Left lung (tissue), 4 donors: ENCODE measurements at regions not wholly inside any gene's neighbourhood (a gene's known extent, or its start where the extent isn't known, plus 50 kb on each side); places are given as distances from the start of the nearest gene placed in this dataset.

Source experiments
- ATAC-seq: fragments of 200-7000 bp; cut with Tn5 transposase; one replicate; pipeline ENCODE4 v1.9.1; 2020; ENCODE audit warnings: moderate library complexity
- DNase-seq, 4 donors: peaks; one replicate each; pipeline ENCODE4 v3.0.0-alpha.2; 2013 to 2020
- H3K27ac ChIP-seq, 2 donors: fragments of 200-600 bp; sonication (generic) in 1 of 2; one replicate each; pipeline versions ENCODE4 v1.5.0 to v1.8.0; 2020 to 2021
- H3K27me3 ChIP-seq, 2 donors: fragments of 200-600 bp; sonication (generic) in 1 of 2; one replicate each; pipeline versions ENCODE4 v1.5.0 to v1.8.0; 2020 to 2021
- H3K36me3 ChIP-seq, 2 donors: fragments of 200-600 bp; sonication (generic) in 1 of 2; one replicate each; pipeline versions ENCODE4 v1.5.0 to v1.8.0; 2020 to 2021
- H3K4me1 ChIP-seq, 2 donors: fragments of 200-600 bp; one replicate each; pipeline ENCODE4 v1.8.0; 2021
- H3K4me3 ChIP-seq, 2 donors: fragments of 200-600 bp; sonication (generic) in 1 of 2; one replicate each; pipeline versions ENCODE4 v1.5.0 to v1.8.0; 2020 to 2021; ENCODE audit warnings: mild to moderate bottlenecking in 1 of 2
- H3K9me3 ChIP-seq, 2 donors: fragments of 200-600 bp; sonication (generic) in 1 of 2; one replicate each; pipeline versions ENCODE4 v1.5.0 to v1.8.0; 2020 to 2021
- CTCF ChIP-seq, 2 donors: fragments of 200-600 bp; sonication (generic) in 1 of 2; IDR thresholded peaks; one replicate each; pipeline versions ENCODE4 v1.5.0 to v1.8.0; 2021; ENCODE audit warnings: antibody characterized with exemption in 2 of 2
- intact Hi-C, 2 donors: fragments of 100-400 bp; cut with DNase I; formaldehyde crosslinking; loops; one replicate each; pipeline versions ENCODE4 v1.11.2 to v1.14.2; 2022
- donor health status: DM: no; HTN: yes; CAD: no.
- donor health status: DM: no; HTN: no; CAD: no.

- TF ChIP-seq CTCF (IDR thresholded peaks at IDR 0.05) = no peak
- no peak overlapping the region for H3K27ac ChIP-seq
- H3K27me3 ChIP-seq = no peaks in the 10 kb centered on the region
- no peaks in the 10 kb centered on the region for H3K36me3 ChIP-seq
- H3K9me3 ChIP-seq = no peaks in the 10 kb centered on the region
- ATAC-seq = no peak
- DNase-seq = no peak
- no peak overlapping the region for H3K4me3 ChIP-seq
- H3K4me1 ChIP-seq = peaks cover 0 to 5% of the 10 kb centered on the region in 2 donors
- intact Hi-C loops = no loop called here
Measured at GRCh38 chr6:134703206-134703605, 246.7 kb downstream of the ALDH8A1 start.

DNA sequence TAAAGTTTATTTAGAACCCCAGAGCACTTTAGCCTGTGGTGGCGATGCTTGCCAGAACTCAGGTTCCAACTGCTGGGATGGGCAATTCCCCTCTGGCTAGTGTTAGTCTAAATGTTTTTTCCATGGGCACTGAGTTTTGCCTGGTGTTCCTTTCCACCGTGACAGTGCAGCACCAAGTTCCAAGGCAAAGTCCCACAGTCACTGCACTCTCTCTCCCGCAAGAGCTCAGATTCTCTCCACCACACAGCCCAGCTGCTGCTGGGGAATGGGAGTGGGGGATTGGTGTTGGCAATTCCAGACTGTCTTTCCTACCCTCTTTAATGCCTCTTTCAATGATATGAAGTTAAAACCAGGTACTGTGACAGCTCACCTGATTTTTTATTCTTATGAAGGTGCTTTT, 247.6 kb downstream of the ALDH8A1 start:
- intact Hi-C loops = no loop called here
- ATAC-seq = no peak
- DNase-seq = no peak
- H3K4me1 ChIP-seq = no peaks in the 10 kb centered on the region
- no peaks in the 10 kb centered on the region for H3K27me3 ChIP-seq
- H3K9me3 ChIP-seq = no peaks in the 10 kb centered on the region
- H3K4me3 ChIP-seq = no peak overlapping the region
- no peak overlapping the region for H3K27ac ChIP-seq
- TF ChIP-seq CTCF (IDR thresholded peaks at IDR 0.05) = no peak
- H3K36me3 ChIP-seq = no peaks in the 10 kb centered on the region

DNA sequence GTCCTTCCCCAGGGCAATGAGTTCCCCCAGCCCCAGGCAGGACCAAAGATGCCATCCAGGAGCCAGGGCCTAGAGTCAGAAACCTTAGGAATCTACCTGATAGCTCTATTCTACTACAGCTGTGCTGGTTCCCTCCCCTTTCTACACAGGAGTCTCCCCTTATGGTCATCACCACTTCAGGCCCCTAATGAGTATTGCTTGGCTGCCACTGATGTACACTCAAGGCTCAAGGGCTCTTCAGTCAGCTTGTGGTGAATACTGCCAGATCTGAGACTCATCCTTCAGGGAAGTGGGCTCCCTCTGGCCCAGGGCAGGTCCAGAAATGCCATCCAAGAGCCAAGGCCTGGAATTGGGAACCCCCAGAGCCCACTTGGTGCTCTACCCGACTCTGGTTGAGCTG, 248.6 kb downstream of the ALDH8A1 start:
- Histone ChIP-seq H3K4me3 (no peak overlapping the region), H3K4me1 (no peaks in the 10 kb centered on the region), H3K9me3 (no peaks in the 10 kb centered on the region), H3K27me3 (no peaks in the 10 kb centered on the region), H3K36me3 (no peaks in the 10 kb centered on the region), H3K27ac (no peak overlapping the region)
- TF ChIP-seq CTCF (IDR thresholded peaks at IDR 0.05) = no peak
- ATAC-seq (peak; percentile 80), DNase-seq (no peak)
- intact Hi-C loops = no loop called here

- ATAC-seq = no peak
- Histone ChIP-seq H3K36me3 (no peaks in the 10 kb centered on the region), H3K27me3 (no peaks in the 10 kb centered on the region), H3K27ac (no peak overlapping the region), H3K4me1 (no peaks in the 10 kb centered on the region), H3K4me3 (no peak overlapping the region), H3K9me3 (no peaks in the 10 kb centered on the region)
- TF ChIP-seq CTCF (IDR thresholded peaks at IDR 0.05) = no peak
- DNase-seq = no peak
- intact Hi-C loops = no loop called here
Measured at GRCh38 chr6:134698228-134698627, 251.7 kb downstream of the ALDH8A1 start.

- intact Hi-C loops = no loop called here
- H3K36me3 ChIP-seq = no peaks in the 10 kb centered on the region
Measured at GRCh38 chr6:134692008-134692407, 257.9 kb downstream of the ALDH8A1 start.

More at GRCh38 chr6:134692008-134692407, 257.9 kb downstream of the ALDH8A1 start:
- H3K27ac ChIP-seq = no peak overlapping the region
- no peaks in the 10 kb centered on the region for H3K9me3 ChIP-seq
- no peak overlapping the region for H3K4me3 ChIP-seq
- DNase-seq (no peak), ATAC-seq (no peak)
- H3K27me3 ChIP-seq = no peaks in the 10 kb centered on the region
- no peaks in the 10 kb centered on the region for H3K4me1 ChIP-seq
- TF ChIP-seq CTCF (IDR thresholded peaks at IDR 0.05) = no peak
